NOMO-1 treated with DMSO at 0.1 percent for 48 hours (cell line): ENCODE measurements at regions not wholly inside any gene's neighbourhood (a gene's known extent, or its start where the extent isn't known, plus 50 kb on each side); places are given as distances from the start of the nearest gene placed in this dataset.
"Not testable (repeated sequence)": the region's sequence is repeated elsewhere in the genome, so short reads cannot be mapped to it uniquely, and the experiment has no call there.

Experiments
- DNase-seq: peaks from one replicate; lab custom pipeline; 2025; ENCODE audit not compliant: unreplicated experiment; lab: John Stamatoyannopoulos, UW

DNA sequence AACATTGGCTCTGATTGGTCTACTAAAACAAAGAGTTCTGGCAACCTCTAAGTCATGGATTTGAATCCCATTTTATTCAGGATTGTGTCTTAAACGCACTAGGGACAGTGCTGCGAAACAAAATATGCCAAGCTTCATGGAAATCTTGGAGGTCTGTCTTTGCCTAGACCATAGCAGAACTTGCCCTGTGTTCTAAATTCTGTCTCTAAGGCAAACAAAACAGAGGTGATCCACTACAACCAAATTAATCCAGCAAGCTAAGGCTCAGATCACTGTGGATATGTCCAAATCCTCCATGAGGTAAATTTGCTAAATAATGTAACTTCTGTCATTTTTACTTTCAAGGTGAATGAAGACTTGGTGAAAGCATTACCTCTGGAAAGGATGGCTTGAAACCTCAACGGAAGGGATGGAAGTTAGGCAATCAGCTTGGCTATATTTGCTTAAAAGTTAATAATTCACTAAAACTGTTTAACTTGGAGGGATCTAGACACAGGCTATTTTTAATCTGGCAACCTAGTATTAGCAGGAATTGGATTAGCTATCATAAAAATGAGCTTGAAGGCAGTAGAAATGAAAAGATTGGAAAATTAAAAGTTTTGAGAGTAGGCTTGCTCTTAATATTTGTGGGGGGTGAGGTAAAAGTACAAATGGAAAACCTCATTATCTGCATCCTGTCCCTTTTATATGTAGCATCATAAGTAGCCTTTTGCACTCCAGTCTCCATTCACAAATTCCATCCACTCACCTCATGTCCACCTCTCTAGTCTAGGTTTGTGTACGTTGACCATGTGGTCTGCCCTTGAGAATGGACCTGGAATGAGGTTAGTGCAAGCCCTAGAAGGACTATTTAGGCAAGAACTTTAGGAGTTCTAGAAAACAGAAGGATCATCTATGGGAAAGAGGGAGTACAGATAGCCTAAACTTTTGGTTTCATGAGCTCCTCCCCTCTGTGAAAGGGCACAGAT lies 176.2 kb downstream of the SMC2 start:
- no peak for DNase-seq

- peak; percentile 19 for DNase-seq
Observed at GRCh38 chr9:104276709-104277245, 182.7 kb downstream of the SMC2 start.

DNA sequence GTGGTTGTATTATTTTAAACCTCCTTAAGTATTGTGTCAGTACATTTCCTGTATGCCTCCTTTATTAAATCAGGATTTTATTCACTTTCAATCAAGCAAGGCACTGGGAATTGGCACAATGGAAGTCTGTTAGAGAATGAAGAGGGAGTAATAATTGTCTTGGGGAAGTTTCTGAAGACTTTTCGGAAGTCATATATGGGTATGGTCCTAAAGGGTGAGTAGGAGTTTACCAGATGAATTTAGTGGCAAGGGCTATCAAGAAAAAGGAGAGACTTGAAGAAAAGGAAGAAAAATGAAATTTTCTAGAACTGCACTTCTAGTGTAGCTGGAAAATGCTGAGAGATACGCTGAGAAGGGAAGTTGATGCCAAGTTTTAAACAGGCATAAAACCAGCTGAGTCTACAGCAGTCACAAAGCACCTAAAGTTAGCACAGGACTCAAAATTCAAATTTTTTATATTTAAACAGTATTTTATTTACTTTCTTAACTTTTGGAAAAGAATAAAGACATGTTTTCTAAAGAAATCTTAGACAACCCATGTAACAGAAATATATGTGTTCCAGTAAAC lies 184.9 kb downstream of the SMC2 start:
- no peak for DNase-seq

DNA sequence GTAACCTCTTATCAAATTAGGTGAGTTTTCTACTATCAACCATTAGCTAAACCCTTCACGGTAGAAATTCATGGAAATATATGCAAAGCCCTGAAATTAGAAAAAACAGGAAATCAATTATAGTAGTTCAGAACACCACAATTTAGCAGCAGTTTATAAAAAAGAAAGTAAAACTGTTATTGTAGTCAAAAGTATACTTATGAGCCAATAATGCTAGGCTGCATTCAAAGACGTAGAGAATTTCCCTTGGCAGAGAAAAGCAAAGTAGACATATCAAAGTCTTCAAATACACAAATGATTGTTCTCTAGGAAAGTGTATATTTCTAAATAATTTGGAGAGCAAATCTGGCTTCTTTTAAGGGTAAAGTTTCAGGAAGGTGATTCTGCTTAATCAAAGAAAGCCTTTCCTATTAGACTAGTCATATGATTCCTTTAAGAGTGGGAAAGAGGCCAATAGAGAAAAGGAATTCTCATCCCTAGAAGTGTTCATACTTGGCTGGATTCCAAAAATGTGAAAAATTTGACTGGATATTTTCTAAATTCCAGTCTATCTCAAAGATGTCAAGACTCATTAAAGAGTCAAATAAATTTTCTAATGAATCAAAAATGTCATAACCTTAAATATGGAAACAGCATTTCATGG lies 185.5 kb downstream of the SMC2 start:
- no peak for DNase-seq

DNA sequence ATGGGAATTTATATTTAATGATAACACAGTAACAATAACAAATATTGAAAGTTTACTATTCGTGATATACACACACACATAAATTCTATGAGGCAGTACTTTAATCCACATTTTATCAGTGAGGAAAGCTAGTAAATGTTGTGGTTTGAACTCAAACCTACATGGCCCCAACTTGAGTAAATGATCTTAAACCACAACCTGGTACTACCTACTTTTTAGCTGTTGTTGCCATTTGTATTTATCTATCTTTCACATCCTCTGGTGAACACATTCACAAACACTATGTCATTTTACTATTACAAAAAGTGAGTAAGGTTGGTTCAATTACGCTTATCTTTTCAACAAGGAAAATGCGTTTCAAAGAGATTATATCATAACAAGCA lies 186.1 kb downstream of the SMC2 start:
- DNase-seq: no peak

GRCh38 chr9:104280711-104281110 lies 186.6 kb downstream of the SMC2 start:
- DNase-seq: no peak

DNA sequence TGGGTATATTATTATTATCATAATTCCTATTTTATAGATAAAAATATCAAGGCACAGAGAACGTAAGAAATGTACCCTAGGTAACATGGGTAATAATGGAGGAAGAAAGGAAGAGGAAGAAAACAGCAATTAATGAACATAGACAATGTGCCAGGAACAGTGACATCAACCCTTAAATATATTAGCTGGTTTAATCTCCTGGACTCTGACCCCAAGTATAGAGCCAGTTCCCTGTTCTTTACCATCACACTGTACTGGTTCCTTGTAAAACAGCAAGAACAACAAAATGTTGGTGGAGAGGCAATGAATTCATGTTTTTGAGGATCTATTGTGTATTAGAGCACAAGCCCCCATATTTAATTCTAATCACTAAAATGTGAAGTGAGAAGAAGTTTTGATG lies 192.1 kb downstream of the SMC2 start:
- no peak for DNase-seq

- DNase-seq: no peak
Observed at GRCh38 chr9:104286799-104287198, 192.7 kb downstream of the SMC2 start.

DNA sequence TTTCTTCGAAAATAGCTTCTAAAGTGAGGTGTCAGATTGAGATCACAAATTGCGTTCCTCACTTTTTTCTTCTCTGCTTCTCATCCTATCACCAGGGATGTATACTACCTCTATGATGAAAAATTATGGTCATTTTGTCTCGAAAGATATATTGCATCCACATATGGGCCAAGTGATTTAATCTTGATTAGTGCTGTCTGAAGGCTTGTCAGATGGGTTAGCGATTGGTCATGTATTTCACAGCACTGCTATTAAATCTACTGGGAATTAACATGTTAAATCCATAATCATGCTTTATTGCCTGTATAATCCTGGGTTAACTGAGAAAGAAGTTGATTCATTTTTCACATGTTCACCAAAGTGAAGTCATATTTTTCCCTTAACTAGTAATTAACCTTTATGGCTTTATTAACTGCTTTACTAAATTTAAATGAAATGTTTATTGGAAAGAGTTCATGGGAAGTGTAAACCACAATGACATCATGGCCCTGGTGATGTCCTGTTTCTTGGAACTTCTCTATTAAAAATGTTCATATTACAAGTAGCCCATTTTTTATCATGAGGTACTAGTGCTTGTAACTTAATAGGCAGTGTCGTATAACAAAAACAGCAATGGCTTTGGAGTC lies 193.3 kb downstream of the SMC2 start:
- DNase-seq: no peak

GRCh38 chr9:104293877-104294276 lies 199.8 kb downstream of the SMC2 start:
- no peak for DNase-seq

DNA sequence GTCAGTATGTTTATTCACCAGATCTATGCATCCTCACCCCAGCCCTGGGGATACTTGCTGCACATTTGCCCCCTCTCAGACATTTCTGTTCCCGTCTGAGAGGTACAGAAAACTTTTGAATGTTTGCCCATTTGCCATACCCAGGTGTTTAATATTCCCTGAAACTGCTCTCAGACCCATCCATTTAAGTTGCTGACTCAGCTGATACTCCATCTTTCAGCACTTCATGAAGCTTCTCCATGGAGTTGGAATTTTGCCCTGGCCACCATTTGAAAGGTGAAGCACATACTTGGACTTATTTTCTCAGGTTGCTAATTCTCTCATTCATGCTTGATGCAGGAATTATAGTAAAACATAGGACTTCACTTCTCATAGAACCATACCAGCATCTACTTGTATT lies 203.9 kb upstream of the OR13F1 start:
- DNase-seq: no peak

DNA sequence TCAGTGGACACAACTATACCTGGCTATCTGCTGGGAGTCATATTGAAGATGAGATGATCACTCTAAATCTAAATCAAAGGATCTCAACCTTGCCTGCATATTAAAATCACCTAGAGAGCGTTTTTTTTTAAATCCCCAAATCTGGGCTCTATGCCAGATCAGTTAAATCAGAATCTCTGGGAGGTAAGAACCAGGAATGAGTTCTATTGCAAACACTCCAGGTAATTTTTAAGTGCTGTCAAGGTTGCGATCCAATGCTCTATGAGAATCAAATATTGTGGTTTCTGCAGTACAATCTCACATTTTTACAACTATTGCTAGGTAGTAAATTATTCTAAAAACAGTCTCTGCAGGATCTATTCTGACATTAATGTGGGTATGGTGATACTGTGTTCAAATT lies 202.3 kb upstream of the OR13F1 start:
- no peak for DNase-seq

GRCh38 chr9:104302775-104303174 lies 201.3 kb upstream of the OR13F1 start:
- DNase-seq: no peak

DNA sequence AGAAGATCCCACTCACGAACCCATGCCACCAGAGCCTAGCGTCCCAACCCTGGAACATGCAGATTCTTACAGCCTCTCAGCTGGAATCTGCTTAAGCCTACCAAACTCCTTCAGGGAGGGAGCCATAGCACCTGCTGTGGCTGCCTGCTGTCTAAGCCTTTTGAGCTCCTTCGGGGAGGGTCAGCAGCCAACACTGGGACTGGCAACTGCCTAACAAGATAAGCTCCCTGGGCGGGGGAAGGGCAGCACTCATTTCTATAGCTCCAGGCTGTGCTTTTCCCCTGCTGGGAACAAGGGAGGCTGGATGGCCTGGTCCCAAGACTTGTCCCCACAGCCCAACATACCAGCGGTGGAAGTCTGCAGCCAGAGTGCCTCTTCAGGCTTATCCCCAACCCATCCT lies 199.1 kb upstream of the OR13F1 start:
- DNase-seq: no peak

- no peak for DNase-seq
Observed at GRCh38 chr9:104313396-104314110, 190.5 kb upstream of the OR13F1 start.

- DNase-seq: not testable (repeated sequence)
Observed at GRCh38 chr9:104316201-104317009, 187.7 kb upstream of the OR13F1 start.

DNA sequence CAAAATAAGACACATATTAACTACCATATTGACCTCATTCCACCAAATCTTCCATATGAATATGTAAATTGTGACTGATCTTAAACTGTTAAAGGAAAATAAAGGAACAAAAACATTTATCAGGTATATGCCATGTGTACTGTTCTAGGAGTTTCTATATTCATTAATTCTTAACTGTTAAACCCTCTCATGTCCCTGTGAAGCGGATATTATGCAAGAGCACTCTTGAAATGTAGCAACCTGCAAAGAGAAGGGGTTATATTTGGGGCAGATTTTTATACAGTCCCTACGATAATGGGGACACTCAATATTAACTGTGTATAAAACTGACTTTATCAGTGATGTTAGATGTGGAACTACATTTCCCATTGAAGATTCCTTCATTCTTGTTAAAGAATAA lies 184.9 kb upstream of the OR13F1 start:
- DNase-seq: peak; percentile 25

DNA sequence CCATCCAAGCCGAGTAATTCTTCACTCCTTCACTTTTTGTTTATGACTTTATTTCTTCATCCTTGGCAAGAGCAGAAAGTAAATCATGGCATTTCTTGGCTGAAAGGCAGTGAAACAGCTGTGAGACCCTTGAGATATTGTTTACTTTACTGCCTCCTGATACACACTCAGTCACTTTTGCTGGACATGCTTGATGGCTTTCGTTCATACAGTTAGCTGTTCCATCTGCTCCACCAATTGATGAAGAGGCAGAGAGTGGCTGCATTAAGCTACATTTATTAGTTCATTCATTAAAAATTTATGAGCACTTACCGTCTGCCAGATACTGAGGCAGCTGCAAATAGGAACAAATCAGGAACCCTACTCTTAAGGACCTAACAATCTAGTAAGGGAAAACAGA lies 184.4 kb upstream of the OR13F1 start:
- no peak for DNase-seq

- no peak for DNase-seq
Observed at GRCh38 chr9:104322596-104322995, 181.5 kb upstream of the OR13F1 start.
